NB4 (cell line): ENCODE measurements at regions not wholly inside any gene's neighbourhood (a gene's known extent, or its start where the extent isn't known, plus 50 kb on each side); places are given as distances from the start of the nearest gene placed in this dataset.

Experiments used
- DNase-seq: peaks from one replicate; pipeline ENCODE4 v3.0.0; 2010; ENCODE audit warnings: low read depth
- H3K4me3 ChIP-seq: one replicate; pipeline ENCODE4 v1.5.1; 2011; ENCODE audit warnings: mild to moderate bottlenecking, low read depth, low read length, moderate library complexity
- MYC ChIP-seq: IDR thresholded peaks from 2 replicates; pipeline ENCODE4 v1.6.1; 2011; ENCODE audit warnings: low read depth, low read length
- POLR2A ChIP-seq: IDR thresholded peaks from 2 replicates; pipeline ENCODE4 v1.6.1; 2011; ENCODE audit warnings: mild to moderate bottlenecking; ENCODE audit not compliant: insufficient read length; ENCODE audit errors: extremely low read depth
- TF ChIP-seq, protein P1 (sequence below): IDR thresholded peaks from one replicate; pipeline ENCODE4 v1.5.1; 2012; ENCODE audit warnings: low read depth, low read length
- TF ChIP-seq, protein P2 (sequence below): IDR thresholded peaks from 2 replicates; pipeline ENCODE4 v1.6.1; 2011; ENCODE audit warnings: low read depth, low read length

DNA sequence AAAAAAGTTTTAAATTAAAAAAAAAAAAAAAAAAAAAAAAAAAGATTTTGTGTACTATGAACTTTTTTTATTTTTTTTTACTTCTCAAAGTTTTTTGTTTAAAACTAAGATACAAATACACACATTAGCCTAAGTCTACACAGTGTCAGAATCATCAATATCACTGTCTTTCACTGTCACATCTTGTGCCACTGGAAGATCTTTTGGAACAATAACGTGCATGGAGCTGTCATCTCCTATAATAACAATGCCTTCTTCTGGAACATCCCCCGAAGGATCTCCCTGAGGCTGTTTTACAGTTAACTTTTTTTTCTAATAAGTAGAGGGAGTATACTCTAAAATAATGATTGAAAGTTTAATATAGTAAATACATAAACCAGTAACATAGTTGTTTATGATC, 295.7 kb downstream of the KCNJ2 start:
- no peak for DNase-seq
- TF ChIP-seq MYC = no peak
- no peak for TF ChIP-seq POLR2A
- TF ChIP-seq, protein P1, sequence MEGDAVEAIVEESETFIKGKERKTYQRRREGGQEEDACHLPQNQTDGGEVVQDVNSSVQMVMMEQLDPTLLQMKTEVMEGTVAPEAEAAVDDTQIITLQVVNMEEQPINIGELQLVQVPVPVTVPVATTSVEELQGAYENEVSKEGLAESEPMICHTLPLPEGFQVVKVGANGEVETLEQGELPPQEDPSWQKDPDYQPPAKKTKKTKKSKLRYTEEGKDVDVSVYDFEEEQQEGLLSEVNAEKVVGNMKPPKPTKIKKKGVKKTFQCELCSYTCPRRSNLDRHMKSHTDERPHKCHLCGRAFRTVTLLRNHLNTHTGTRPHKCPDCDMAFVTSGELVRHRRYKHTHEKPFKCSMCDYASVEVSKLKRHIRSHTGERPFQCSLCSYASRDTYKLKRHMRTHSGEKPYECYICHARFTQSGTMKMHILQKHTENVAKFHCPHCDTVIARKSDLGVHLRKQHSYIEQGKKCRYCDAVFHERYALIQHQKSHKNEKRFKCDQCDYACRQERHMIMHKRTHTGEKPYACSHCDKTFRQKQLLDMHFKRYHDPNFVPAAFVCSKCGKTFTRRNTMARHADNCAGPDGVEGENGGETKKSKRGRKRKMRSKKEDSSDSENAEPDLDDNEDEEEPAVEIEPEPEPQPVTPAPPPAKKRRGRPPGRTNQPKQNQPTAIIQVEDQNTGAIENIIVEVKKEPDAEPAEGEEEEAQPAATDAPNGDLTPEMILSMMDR = no peak
- TF ChIP-seq, protein P2, sequence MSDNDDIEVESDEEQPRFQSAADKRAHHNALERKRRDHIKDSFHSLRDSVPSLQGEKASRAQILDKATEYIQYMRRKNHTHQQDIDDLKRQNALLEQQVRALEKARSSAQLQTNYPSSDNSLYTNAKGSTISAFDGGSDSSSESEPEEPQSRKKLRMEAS = no peak
- no peak overlapping the region for H3K4me3 ChIP-seq

DNA sequence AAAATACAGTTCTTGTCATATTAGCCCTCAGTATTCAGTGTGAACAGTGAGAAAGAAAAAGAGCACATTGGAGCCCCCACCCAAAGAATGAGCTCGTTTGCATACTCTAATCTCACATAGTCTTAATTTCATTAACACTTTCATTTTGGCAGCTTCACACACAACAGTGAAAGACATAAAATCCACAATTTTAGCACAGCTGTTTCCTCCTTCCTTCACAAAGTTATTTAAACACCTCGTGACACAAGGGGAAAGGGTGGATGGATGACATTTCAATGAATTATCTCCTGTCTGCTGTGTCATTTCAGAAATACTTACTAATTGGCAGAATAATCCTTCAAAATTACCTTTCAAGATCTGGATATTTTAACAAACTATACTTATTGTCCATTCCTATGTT, 299.3 kb downstream of the KCNJ2 start:
- H3K4me3 ChIP-seq = no peak overlapping the region
- TF ChIP-seq, protein P2 = no peak
- TF ChIP-seq POLR2A (no peak), MYC (no peak)
- TF ChIP-seq, protein P1 = no peak
- no peak for DNase-seq

GRCh38 chr17:70473049-70473448, 303.7 kb downstream of the KCNJ2 start:
- H3K4me3 ChIP-seq = no peak overlapping the region
- no peak for TF ChIP-seq POLR2A
- TF ChIP-seq, protein P2 = no peak
- TF ChIP-seq, protein P1 = no peak
- TF ChIP-seq MYC = no peak
- no peak for DNase-seq

- no peak overlapping the region for H3K4me3 ChIP-seq
- no peak for TF ChIP-seq MYC
- TF ChIP-seq, protein P2 = no peak
- TF ChIP-seq, protein P1 = no peak
- no peak for TF ChIP-seq POLR2A
- DNase-seq = no peak
Measured at GRCh38 chr17:70476368-70476767, 307.0 kb downstream of the KCNJ2 start.

DNA sequence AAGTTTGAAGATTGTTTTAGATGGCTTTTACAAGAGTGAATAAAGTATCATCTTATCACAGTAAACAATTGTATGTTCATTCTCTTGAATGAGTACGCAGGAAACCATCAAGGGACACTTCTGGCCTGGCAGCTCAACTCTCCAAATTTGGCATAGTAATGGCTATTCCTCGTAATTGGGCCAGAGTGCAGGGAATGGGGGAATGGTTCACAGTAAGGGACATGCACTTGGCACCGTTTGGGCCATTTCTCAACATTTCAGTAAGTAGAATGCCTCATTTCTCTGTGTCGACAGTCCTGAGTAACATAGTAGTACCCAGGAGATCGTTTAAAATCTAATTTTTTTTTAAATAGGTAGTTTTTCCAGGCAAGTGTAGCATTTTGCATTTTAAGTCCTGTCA, 309.6 kb downstream of the KCNJ2 start:
- H3K4me3 ChIP-seq = no peak overlapping the region
- DNase-seq = no peak
- TF ChIP-seq, protein P2 = no peak
- TF ChIP-seq, protein P1 = no peak
- TF ChIP-seq POLR2A = no peak
- no peak for TF ChIP-seq MYC

DNA sequence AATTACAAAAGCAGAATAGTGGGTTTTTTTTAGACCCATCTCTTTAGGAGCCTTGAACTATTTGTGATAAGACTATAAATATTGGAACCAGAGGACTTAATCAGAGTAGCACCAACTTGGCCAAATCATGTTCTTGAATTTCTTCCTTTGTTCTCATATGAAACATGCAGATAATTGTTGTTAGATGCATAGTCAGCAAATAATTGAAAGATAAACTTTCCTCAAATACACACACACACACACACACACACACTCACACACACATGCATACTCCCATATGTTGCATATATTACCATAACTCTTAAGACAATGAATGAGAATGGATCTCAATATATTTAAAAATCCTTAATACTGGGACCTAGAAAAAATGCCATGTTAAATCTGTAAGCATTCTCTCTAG, 310.4 kb downstream of the KCNJ2 start:
- no peak for TF ChIP-seq POLR2A
- TF ChIP-seq, protein P1 = no peak
- TF ChIP-seq, protein P2 = no peak
- TF ChIP-seq MYC = no peak
- DNase-seq = no peak
- H3K4me3 ChIP-seq = no peak overlapping the region
